ENCODE measurements at regions not wholly inside any gene's neighbourhood (a gene's known extent, or its start where the extent isn't known, plus 50 kb on each side); places are given as distances from the start of the nearest gene placed in this dataset.
A peak's percentile ranks its signal among the peaks of the same experiment; 100 is the strongest.
"Not testable (repeated sequence)": the region's sequence is repeated elsewhere in the genome, so short reads cannot be mapped to it uniquely, and the experiment has no call there.

DNA sequence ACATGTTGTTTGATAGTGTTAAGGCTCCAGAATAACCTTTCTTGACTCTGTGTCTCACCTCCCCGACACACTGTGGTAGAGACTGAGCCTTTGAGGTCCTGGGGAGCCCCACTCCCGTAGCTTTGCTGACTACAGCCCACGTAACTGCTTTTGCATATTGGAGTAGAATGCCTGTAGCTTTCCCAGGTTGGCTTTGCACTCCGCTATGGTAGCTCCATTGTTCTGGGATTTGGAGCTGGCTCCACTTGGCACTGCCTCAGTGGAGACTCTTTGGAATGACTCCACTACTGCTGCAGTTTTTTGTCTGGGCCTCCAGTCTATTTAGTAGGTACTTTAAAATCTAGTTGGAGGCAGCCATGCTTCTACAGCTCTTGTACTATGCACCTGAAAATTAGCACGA lies 56.2 kb upstream of the ANXA1 start:
- no peak for DNase-seq

- no peak for DNase-seq
These were observed 57.8 kb upstream of the ANXA1 start for GRCh38 chr9:73093740-73094379.

GRCh38 chr9:73093016-73093739 lies 58.5 kb upstream of the ANXA1 start:
- no peak for DNase-seq

DNA sequence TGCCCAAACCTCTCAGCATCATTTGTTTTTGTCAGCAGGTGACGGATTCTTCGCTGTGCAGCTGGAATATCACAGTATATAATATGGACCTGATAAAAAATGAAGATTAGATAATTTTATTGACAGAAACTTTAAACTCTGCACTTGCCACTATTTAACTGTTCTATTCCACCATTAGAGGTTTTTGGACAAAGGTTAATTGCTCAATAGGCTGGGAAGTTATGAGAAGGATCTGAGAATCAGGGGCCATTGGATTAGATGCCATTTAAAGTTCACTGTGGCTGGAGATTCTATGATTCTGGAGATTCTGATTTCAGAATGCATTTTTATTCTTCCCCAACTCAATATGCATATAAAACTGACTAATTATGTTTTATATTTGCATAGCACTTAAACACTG lies 59.8 kb upstream of the ANXA1 start:
- DNase-seq: no peak

DNA sequence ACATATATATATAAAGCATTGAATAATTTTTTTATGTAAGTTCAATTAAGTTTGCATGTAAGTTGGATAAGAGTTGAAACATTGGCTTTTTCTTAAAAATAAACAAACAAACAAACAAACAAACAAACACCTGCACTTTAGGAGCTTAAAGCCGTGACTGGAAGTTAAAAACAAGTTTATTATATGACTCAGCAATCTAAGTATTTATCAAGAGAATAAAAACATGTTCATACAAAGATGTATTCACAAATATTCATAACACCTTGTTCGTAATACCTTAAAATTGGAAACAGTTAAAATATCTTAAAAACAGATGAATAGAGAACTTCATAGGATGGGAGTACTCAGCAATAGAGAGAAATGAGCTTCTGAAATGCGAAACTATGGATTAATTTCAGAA lies 61.5 kb upstream of the ANXA1 start:
- no peak for DNase-seq

GRCh38 chr9:73089304-73089985 lies 62.2 kb upstream of the ANXA1 start:
- no peak for DNase-seq

DNA sequence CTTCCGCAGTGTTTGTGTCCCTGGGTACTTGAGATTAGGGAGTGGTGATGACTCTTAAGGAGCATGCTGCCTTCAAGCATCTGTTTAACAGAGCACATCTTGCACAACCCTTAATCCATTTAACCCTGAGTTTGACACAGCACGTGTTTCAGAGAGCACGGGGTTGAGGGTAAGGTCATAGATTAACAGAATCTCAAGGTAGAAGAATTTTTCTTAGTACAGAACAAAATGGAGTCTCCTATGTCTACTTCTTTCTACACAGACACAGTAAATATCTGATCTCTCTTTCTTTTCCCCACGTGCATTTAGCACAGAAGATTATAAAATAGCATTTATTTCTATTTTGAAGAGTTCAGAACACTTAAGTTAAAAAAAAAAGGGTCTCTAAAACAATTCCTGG lies 63.8 kb upstream of the ANXA1 start:
- DNase-seq: not testable (repeated sequence)

- DNase-seq: no peak
These were observed 68.1 kb upstream of the ANXA1 start for GRCh38 chr9:73083519-73083918.

- DNase-seq: peak; percentile 48
These were observed 69.5 kb upstream of the ANXA1 start for GRCh38 chr9:73081979-73082657.

DNA sequence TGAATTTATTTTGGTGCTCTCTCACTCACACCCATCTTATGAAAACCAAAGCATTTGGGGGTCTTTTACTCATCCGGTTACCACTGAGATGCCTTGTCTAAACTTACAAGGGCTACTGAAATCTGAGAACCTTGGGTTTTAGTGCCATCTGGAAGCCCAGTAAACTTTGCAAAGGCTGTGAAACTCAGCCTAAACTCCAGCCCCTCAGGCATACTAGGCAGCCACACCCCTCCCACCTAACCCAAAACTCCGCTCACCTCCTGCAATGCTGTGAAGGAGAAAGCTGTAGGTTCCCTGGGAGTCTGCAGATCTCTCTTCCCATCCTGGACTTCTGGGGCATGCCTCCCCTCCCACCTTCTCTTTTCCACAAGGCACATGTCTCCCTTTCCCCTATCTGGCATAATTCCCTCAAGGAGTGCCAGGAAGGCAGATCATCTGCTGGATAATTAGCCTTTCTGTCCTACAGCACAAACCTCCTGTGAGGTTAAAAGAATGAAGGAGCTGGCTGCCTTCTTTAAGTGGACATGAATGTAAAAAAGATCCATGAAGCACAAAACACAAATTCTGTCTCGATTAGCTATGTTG lies 71.5 kb upstream of the ANXA1 start:
- no peak for DNase-seq

GRCh38 chr9:73079326-73079725 lies 72.3 kb upstream of the ANXA1 start:
- DNase-seq: no peak

DNA sequence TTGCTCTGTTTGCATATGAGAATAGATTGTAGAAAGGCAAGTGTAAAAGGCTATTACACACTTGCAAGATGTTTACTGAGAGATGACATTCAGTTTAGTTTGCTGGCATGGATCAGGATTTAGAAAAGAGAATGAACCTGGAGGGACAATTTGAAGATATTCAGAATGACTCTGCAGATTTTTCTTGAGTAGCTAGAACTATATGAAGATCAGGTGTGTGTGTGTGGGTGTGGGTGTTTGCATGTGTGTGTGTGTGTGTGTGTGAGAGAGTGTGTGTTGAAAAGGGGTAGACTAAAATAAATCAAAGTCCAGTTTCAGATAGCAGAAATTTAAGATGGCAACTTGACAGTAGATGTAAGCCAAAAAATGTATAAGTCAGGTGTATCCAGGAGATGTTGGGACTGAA lies 74.0 kb upstream of the ANXA1 start:
- DNase-seq: no peak

GRCh38 chr9:73076970-73077369 lies 74.7 kb upstream of the ANXA1 start:
- DNase-seq: no peak

DNA sequence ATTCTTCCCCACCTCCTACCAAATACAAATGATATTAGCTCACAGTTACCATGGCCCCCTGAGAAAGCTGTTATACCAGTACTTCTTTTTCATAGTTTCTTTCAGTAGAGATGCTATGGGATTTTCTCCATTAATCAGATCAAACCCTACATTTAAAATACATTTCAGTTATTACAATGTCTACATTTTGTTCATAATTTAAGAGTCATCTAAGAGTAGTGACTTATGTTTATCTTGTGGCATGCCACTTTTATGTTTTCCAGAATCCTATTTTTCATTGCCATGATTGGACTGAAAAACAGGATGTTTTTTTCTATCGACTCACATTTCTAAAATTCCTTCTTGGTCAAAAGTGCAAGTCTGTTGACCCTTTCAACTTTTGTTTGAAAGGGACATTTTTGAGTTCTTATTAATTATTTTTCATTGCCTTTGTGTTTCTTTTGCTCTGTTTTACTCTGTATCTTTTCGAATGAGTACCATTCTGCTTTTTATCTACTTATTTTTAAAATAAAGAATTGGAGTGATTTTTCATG lies 77.4 kb upstream of the ANXA1 start:
- DNase-seq: no peak

DNA sequence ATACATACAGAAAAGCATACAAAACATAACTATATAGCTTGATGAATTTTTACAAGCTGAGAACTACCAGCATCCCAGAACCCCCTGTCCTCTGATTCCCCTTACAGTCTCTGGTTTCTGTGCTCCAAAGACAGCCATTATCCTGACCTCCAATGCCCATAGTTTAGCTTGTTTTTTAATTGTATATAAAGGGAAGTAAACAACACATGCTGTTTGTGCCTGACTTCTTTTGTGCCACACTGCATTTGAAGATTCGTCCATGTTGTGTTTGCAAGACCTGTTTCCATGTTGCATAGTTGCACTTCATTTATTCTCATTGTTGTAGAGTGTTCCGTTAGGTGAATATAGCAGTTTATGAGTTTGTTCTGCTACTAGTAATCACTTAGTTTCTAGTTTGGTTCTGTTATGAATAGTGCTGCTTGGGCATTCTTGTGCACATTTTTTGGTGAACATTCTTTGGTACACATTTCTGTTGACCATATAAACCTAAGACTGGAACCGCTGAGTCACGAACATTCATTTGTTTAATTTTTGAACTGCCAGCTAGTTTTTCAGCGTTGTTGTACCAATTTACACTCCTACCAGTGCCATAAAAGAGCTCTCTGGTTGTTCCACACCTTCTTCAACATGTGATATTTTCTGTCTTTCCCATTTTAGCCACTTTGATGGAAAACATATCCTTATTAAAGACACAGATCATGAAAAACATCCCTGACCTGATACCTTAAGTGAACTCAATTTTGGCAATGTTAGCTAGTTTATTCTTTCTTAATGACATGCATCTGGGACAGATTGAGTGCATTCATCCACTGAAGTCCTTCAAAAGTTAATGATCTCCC lies 78.1 kb upstream of the ANXA1 start:
- DNase-seq: no peak

- no peak for DNase-seq
These were observed 84.6 kb upstream of the ANXA1 start for GRCh38 chr9:73067074-73067473.

DNA sequence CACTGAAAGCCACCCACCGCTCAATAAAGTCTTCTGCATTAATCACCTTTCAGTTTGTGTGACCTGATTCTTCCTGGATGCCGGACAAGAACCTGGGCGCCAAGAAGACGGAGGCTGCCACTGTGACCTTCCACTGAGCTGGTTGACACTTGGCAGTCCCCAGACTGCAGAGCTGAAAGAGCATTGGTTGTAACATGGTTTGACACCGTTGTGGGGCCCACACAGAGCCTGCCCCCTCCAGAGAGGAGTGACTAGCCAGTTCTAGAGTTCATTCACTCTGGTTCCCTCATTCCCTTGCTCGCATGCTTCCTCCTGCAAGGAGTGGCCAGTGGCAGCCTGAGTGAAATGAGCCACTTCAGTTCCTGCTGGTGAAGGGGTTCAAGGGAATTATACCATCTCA lies 86.2 kb upstream of the ANXA1 start:
- no peak for DNase-seq

- DNase-seq: no peak
These were observed 87.3 kb upstream of the ANXA1 start for GRCh38 chr9:73064315-73064714.

GRCh38 chr9:73061146-73061545 lies 90.5 kb upstream of the ANXA1 start:
- no peak for DNase-seq

- DNase-seq: peak; percentile 30
These were observed 92.4 kb upstream of the ANXA1 start for GRCh38 chr9:73059247-73059646.

- DNase-seq: no peak
These were observed 95.4 kb upstream of the ANXA1 start for GRCh38 chr9:73056245-73056644.

GRCh38 chr9:73054091-73054490 lies 97.6 kb upstream of the ANXA1 start:
- DNase-seq: no peak

Measured in NCI-H1436 (cell line).